ENCODE measurements at regions not wholly inside any gene's neighbourhood (a gene's known extent, or its start where the extent isn't known, plus 50 kb on each side); places are given as distances from the start of the nearest gene placed in this dataset.

DNA sequence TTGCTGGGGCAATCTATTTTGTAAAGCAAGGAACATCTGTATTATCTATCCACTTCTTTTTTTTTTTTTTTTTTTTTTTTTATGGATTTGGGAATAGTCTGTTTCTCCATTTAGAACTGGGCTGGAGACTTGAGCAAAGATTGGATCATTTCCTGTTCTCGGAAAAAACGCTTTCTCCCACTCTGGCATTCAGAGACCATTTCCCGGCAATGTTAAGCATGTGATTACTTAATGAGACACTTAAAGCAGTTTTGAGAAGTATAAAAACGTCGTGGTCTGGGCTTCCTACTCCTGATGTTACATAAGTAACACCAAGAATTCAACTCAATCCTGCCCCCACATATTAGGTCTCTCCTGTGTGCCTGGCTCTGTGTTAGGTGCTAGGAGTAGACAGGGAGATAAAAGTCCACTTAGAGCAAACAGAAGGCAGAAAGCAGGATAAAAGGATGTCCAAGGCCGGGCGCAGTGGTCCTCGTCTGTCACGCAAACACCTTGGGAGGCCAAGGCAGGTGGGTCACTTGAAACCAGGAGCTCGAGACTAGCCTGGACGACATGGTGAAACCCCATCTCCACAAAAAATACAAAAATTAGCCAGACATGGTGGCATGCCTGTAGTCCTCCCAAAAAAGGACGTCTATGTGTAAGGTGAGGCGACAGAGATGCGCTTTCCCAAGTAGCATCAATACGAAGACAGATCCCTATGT, 152.1 kb upstream of the GSC start:
- H3K4me3 ChIP-seq, result no peak overlapping the region
- no peaks in the 10 kb centered on the region for H3K9me3 ChIP-seq
- H3K27me3 ChIP-seq, result no peaks in the 10 kb centered on the region
- ATAC-seq (peak in 1 of 4 donors; percentile 32), DNase-seq (no peak), FAIRE-seq (peak; percentile 13)
- H3K4me1 ChIP-seq, result no peaks in the 10 kb centered on the region
- no peak overlapping the region for H3K27ac ChIP-seq
- intact Hi-C loops (cut with DNase I), result no loop called here
- TF ChIP-seq, protein P1, sequence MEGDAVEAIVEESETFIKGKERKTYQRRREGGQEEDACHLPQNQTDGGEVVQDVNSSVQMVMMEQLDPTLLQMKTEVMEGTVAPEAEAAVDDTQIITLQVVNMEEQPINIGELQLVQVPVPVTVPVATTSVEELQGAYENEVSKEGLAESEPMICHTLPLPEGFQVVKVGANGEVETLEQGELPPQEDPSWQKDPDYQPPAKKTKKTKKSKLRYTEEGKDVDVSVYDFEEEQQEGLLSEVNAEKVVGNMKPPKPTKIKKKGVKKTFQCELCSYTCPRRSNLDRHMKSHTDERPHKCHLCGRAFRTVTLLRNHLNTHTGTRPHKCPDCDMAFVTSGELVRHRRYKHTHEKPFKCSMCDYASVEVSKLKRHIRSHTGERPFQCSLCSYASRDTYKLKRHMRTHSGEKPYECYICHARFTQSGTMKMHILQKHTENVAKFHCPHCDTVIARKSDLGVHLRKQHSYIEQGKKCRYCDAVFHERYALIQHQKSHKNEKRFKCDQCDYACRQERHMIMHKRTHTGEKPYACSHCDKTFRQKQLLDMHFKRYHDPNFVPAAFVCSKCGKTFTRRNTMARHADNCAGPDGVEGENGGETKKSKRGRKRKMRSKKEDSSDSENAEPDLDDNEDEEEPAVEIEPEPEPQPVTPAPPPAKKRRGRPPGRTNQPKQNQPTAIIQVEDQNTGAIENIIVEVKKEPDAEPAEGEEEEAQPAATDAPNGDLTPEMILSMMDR (IDR thresholded peaks at IDR 0.05), result no peak
- WGBS, 2 donors, result 78 to 80% methylated on average over 15 of the region's 15 CpGs
- H3K36me3 ChIP-seq, result no peaks in the 10 kb centered on the region

DNA sequence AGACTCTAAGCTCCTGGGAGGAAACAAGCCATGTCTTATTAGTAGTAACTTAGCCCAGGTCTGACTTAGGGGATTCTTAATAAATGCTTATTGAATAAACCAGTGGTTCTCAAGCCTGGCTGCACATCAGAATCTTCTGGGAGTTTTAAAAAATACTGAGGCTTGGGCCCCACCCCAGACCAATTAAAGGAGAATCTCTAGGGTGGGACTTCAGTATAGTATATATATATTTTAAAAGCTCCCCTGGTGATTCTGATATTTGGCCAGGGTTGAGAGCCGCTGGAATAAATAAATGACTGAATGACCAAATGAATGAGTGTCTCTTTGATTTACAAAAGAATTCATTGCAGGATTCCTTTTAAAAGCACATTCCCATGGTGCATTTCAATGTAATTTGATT, 151.5 kb upstream of the GSC start:
- ATAC-seq, result no peak
- TF ChIP-seq, protein P1 (IDR thresholded peaks at IDR 0.05), result no peak
- 82 to 93% methylated on average over 1 of the region's 1 CpG for whole genome bisulfite sequencing, 2 donors
- Histone ChIP-seq H3K27ac (no peak overlapping the region), H3K36me3 (no peaks in the 10 kb centered on the region), H3K9me3 (no peaks in the 10 kb centered on the region), H3K27me3 (no peaks in the 10 kb centered on the region), H3K4me3 (no peak overlapping the region), H3K4me1 (no peaks in the 10 kb centered on the region)
- FAIRE-seq, result no peak
- intact Hi-C loops (cut with DNase I), result no loop called here
- DNase-seq, result no peak

DNA sequence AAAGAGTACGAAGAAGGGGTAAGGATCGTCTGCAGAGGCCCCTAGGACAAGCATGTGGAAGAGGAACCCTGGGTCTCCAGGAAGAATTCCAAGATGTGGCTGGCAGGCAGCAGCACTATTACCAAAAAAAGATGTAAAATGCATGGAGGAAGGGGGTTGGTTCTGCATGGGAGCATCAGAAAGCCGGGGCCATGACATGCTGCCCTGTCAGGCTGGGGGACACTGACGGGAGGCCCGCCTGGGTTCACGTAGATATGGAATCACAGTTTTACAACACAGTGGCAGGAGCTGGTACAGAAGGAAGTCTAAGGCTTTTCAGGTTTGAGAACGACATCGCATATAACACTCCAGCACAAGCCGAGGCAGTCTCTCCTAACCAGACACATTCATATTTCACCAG, 150.0 kb upstream of the GSC start:
- H3K4me3 ChIP-seq, result no peak overlapping the region

DNA sequence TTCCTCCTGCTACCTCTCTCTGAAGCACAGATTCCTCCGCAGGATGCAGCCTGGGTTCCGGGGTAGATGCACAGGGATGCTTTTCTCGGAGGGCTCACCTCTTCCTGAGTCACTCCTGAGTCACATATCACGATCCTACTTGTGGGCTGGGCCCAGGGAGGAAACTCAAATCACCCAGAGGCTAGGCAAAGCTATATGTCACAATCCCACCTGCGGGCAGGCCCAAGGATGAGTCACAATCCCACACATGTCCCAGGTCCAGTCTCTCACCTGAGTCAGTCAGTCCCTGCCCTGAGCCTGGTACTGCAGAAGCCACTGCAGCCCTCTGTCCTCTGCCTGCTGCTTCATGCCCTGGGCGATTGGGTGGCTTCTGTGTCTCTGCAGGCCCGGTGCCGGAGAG, 149.0 kb upstream of the GSC start:
- Histone ChIP-seq H3K27ac (no peak overlapping the region), H3K27me3 (no peaks in the 10 kb centered on the region), H3K4me1 (no peaks in the 10 kb centered on the region), H3K4me3 (no peak overlapping the region), H3K9me3 (no peaks in the 10 kb centered on the region), H3K36me3 (no peaks in the 10 kb centered on the region)
- FAIRE-seq, result no peak
- no peak for DNase-seq
- TF ChIP-seq, protein P1 (IDR thresholded peaks at IDR 0.05), result no peak
- intact Hi-C loops (cut with DNase I), result no loop called here
- no peak for ATAC-seq
- 79 to 80% methylated on average over 8 of the region's 8 CpGs for WGBS, 2 donors

More for the DNA sequence above, 150.0 kb upstream of the GSC start:
- no peaks in the 10 kb centered on the region for H3K36me3 ChIP-seq
- no peaks in the 10 kb centered on the region for H3K4me1 ChIP-seq
- 82 to 85% methylated on average over 9 of the region's 9 CpGs for WGBS, 2 donors
- intact Hi-C loops (cut with DNase I), result no loop called here
- ATAC-seq, result no peak
- no peaks in the 10 kb centered on the region for H3K9me3 ChIP-seq
- TF ChIP-seq, protein P1 (IDR thresholded peaks at IDR 0.05), result no peak
- no peak for DNase-seq
- no peak overlapping the region for H3K27ac ChIP-seq
- H3K27me3 ChIP-seq, result no peaks in the 10 kb centered on the region
- no peak for FAIRE-seq

DNA sequence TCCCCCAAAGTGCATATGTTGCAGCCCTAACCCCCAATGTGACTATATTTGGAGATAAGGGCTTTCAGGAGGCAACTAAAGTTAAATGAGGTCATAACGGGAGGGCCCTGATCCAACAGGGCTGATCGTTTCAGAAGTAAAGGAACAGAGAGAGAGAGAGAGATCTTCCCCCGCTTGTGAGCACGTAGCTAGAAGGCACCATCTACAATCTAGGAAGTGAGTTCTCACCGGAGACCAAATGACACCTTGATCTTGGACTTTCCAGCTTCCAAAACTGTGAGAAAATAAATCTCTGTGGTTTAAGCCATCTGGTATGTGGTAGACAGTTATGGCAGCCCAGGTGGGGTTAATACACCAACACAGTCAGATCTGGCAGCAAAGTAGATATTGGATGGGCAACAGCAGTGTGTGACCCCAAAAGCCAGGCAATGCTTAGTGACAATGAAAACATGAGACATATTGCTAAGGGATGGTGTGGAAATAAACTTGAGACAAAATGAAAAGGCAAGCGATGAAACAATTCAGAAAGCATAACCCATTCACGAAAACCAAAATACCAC, 147.2 kb upstream of the GSC start:
- ATAC-seq, result no peak
- Histone ChIP-seq H3K27me3 (no peaks in the 10 kb centered on the region), H3K9me3 (no peaks in the 10 kb centered on the region), H3K27ac (no peak overlapping the region), H3K4me1 (no peaks in the 10 kb centered on the region), H3K36me3 (no peaks in the 10 kb centered on the region), H3K4me3 (no peak overlapping the region)
- intact Hi-C loops (cut with DNase I), result no loop called here
- no peak for FAIRE-seq
- WGBS, 2 donors, result 80 to 89% methylated on average over 7 of the region's 7 CpGs
- DNase-seq, result no peak
- TF ChIP-seq, protein P1 (IDR thresholded peaks at IDR 0.05), result no peak
